ENCODE measurements at regions not wholly inside any gene's neighbourhood (a gene's known extent, or its start where the extent isn't known, plus 50 kb on each side); places are given as distances from the start of the nearest gene placed in this dataset.
A peak's percentile ranks its signal among the peaks of the same experiment; 100 is the strongest.

DNA sequence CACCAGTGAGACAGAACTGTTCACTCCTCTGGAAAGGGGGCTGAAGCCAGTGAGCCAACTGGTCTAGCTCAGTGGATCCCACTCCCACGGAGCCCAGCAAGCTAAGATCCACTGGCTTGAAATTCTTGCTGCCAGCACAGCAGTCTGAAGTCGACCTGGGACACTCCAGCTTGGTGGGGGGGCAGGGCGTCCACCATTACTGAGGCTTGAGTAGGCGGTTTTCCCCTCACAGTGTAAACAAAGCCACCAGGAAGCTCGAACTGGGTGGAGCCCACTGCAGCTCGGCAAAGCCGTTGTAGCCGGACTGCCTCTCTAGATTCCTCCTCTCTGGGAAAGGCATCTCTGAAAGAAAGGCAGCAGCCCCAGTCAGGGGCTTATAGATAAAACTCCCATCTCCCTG, 52.3 kb upstream of the BBX start:
- DNase-seq: peak; percentile 8
